Endothelial cell of hepatic sinusoid (primary cell): ENCODE measurements at regions not wholly inside any gene's neighbourhood (a gene's known extent, or its start where the extent isn't known, plus 50 kb on each side); places are given as distances from the start of the nearest gene placed in this dataset.

Source experiments
- in situ Hi-C: cut with HindIII; loops from 2 replicates; pipeline ENCODE4 v1.10.0; 2017; ENCODE audit warnings: low sequenced_read_pairs

DNA sequence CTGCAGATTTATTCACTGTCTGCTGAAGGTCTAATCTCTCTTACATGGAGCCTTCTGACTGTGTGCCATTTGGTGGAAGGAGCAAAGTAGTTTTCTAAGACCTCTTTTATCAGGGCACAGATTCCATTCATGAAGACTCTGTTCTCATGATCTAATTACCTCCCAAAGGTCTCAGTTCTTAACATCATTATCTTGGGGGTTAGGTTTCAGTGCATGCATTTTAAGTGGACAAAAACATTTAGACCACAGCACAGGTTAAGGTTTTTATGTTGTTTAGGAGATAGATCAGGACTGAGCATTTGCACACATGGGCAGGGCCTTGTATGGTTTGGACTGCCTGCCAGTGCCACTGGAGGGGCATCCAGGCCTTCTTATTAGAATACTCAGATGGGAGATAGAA, 746.1 kb downstream of the C12orf50 start:
- in situ Hi-C loops = no loop called here

DNA sequence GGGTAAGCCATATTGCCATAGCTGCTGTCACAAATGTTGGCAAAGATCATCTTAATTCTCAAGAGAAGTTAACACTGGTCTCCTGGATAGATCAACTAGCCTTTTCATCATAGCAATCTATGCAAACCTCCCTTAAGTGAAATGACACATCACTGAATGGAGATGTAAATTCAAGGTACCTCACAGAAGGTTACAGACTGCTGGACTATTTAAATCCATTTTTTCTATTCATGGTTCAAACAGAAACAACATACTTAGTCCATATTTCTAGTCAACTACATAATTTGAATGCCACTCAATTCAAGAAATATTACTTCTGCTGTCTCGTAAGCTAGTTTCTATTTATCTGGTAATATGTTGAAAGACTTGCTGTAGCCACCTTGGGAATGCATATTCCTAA, 748.3 kb downstream of the C12orf50 start:
- in situ Hi-C loops = no loop called here

DNA sequence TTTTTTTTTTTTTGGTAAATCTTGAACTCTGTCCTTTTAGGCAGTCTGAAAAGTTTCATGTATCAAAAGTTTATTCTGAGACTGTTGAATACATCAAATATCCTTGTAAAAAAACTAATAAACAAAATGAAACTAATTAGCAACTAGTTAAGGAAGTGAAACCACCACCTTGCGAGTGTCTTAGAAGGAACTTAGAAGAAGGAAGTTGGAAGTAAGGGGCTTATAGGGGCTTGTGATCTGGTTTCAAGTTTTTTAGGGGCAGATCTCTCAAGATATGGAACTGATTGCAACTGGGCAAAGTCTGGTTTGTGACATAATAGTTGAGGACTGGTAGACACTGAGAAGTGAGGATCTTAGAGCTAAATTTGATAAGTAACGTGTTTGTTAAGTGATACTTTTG, 748.8 kb downstream of the C12orf50 start:
- in situ Hi-C loops = no loop called here

DNA sequence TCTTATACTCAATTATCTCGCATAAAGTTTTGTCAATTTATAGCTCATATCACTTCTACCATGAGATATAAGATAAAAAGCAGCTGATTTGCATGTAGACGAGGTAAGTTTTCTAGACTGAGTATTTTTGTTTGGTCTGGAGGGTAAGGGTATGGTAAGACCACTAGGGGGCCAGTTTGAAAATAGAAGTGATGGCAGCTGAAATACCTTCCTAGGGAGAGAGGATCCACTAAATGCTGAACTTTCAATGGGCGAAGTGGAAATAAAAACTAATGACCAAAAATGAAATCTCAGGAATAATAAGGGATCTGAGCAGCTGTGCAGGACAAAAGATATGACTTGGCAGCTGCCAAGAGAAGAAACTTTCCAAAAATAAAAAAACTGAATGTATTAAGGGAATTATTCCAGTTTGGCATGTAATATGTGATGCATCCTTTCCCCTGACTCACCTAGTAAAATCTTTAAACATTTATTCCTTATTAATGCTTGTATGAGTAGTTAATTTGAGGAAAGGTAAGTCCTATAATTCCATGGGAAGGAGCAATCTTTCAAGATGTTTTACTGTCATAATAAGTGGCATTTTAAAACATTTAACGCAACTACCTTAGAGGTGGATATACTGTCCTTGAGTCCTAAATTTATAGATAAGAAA, 754.5 kb downstream of the C12orf50 start:
- in situ Hi-C loops = no loop called here

DNA sequence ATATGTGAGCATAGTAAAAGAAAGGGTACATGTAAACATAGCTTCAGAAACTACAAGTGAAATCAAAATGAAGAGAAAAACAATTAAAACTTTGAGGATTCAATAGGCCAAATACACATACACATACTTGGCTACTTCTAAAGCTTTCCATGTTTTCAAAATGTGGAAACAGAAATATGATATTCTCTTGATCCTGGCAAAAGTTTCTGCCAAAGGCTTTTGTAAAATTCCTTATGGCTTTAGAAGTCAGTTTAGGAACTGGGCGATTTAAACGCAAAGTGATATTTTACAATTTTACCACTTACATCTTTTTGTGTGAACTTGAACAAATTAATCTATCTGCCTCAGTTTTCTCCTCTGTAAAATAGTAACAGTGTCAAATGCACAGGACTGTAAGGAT, 756.4 kb downstream of the C12orf50 start:
- in situ Hi-C loops = no loop called here

DNA sequence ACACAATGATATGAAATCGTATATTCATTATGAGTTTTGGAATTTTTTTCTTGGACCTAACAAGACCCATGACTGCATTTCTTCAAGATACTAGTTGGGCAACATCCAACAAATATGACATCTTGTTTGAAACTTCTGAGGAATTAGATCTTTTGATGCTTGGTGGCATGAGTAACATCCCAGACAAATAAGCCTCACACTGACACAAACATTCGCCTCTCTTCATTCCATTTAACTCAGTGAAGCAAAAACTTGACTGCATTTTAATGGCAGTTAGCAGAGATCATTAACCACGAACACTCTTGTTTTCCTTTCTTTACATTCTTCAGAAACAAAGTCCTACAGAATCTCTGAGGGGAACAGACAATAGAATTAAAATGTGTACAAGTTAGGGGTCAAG, 758.3 kb downstream of the C12orf50 start:
- in situ Hi-C loops = no loop called here

DNA sequence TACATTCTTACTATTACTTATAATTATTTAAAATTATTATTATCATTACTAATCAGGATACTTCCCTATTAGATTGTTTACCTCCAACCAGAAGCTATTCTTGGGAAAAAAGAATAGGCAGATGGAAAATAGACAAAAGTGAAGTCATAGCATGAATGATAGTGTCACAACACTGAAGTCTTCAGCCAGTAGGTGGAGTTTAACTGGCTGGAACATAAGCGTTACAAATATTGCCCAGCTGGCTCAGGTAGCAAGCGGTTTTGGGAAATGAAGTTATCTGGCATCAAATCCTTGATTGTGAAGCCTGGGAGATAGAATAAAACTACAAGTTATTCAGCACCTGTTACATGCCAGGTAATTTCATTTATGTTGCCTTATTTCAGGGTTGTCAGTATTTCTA, 762.9 kb downstream of the C12orf50 start:
- in situ Hi-C loops = no loop called here

DNA sequence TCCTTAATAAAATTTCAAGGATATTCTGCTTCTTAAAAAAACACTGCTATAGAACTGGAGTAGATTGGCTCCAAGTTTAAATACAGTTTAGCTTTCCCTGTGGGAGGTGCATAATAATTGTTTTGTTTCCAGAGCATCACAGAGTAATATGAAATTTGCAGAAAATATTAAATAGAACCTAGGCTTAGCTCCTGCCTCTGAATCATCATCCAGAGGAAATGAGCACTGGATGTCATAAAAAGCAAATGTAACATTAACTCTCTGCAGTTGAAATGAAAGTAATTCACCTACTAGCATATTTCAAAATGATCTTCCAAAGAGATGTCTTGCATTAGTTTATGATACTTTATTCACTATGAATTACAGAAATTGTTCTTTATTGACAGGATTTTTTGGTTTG, 769.8 kb downstream of the C12orf50 start:
- in situ Hi-C loops = no loop called here

DNA sequence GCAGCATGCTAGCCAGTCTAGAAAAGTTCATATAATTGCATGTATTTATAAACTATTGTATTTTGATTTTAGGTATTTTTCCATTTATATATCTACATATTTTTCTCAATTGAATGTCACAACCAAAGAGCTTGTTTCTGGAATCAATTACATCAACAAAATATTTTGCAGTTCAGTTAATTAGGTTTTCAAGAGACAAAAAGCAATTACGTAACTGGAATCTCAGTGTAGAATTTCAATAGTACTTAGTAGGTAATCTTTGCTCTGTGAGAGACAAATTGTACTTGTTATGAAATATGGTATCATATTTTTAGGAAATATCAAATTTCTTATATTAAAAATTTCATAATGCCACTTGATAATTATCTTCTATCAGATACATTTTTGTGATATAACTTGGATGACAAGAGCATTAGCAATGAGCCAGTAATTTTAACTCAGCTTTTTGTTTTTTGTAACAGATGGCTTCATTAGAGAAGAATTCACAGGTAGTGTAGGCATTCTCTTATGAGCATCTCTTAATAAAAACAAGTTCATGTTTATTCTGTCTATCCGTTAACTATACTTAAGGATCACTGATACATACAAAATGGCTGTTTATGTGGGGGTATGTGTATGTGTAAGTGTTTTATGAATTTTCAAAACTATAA, 774.7 kb downstream of the C12orf50 start:
- in situ Hi-C loops = no loop called here

DNA sequence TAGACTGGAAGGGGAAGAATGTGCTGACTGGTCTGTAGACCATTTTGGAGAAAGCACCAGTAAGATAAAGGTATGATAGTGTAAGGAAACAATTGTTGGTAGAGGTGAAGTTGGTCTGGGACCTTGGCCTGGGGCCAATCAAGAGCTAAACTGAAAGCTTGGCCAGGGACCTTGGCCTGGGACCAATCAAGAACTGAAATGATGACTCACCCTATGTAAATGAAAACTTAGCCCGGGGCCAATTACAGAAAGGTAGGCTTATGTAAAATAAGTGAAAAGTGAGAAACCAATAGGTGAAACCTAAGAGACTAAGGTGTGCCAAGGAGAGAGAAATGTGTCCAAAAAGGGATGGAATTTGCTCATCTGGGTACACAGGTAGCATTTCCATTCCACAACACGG, 776.0 kb downstream of the C12orf50 start:
- in situ Hi-C loops = no loop called here

DNA sequence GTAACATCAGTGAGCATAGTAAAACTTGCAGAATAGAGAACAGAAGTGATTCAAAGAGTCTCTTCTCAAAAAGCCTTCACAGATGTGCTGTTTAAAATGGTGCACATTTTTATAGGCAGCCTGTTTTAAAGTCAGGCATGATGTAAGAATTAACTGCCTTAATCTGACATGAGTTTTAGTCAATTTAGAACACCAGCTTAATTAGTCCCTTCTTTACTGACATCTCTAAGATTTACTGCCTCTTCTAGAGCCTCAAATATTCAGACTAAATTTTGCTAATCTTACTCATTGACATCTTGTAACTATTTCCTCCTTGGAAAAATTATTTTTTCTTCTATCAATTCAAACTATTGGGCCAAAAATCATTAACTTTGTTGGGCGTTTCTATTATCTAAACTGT, 782.5 kb downstream of the C12orf50 start:
- in situ Hi-C loops = no loop called here

DNA sequence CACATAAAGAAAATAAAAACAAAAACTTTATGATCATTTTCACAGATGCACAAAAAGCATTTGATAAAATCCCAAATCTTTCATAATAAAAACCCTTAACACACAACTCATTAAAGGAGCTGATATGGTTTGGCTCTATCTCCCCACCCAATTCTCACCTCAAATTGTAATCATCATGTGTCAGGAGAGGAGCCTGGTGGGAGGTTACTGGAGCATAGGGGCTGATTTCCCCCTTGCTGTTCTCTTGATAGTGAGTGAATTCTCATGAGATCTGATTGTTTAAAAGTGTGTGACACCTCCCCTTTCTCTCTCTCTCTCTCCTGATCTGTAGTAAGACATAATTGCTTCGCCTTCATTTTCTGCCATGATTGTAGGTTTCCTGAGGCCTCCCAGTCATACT, 790.7 kb downstream of the C12orf50 start:
- in situ Hi-C loops = no loop called here

DNA sequence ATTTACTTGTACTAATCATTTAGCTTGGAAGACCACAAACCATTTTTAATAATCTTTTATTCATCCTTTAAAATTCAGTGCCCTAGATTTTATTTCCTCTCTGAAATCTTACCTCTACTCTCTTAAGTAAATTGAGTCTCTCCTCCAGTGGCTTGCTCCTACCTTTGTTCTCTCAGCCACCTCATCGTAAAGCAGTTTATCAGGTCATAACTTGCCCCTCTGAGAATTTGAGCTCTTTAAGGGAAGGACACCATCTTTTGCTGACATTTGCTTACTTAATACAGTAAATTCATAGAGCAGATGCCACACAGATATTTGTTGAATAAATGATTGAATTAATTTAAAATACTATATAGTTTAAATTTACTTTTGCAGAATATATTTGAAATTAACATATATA, 794.3 kb downstream of the C12orf50 start:
- in situ Hi-C loops = no loop called here

DNA sequence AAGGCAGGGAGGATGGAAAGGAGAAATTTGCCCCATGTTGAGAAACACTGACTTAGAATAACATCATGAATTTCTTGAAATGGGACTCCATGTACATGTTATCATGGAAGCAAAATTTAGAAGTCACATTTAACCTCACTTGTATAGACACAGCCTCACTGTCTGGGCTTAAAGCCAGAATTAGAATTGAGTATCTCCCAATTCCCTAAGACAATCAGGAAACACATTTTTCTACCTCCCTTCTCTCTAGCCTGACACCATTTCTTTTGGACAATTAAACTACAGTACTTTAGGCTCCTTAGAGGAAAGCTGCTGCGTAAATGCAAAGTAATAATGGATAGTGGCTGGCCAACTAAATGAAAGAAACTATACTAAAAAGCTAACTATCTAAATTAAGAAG, 795.5 kb downstream of the C12orf50 start:
- in situ Hi-C loops = no loop called here

DNA sequence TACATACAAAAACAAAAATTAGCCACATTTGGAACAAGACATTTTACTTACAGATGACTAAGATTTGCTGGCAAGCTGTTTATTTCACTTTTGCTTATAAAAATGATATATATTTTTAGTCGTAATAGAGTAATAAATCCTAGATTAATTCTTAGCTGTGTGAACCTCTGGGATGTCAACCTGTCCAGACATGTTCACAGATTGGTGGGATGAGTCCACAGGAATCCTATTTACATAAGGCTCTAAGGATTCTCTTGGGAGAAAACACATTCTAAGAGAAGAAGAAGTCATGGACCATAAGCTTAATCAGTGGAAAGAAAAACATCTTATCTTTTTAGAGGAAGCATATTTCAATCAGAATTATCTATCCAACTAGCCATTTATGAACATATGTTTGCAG, 797.4 kb downstream of the C12orf50 start:
- in situ Hi-C loops = no loop called here

DNA sequence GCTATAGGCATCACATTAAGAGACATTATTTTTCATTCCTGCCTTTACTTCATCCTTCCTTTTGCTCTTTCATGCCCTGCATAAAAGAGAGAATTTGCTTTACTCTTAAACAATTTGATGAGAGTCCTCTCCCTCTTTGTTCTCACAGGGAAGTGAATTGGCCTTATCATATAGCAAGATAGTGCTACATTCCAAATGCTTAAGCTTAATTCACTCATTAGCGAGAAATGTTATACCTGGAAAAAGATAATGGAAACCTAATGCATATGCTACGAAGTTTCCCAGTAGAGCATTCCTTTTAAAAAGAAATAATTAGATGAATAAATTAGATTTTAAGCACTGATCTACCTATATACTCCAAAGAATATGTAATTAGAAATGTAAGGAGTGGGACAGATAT, 798.8 kb downstream of the C12orf50 start:
- in situ Hi-C loops = no loop called here

DNA sequence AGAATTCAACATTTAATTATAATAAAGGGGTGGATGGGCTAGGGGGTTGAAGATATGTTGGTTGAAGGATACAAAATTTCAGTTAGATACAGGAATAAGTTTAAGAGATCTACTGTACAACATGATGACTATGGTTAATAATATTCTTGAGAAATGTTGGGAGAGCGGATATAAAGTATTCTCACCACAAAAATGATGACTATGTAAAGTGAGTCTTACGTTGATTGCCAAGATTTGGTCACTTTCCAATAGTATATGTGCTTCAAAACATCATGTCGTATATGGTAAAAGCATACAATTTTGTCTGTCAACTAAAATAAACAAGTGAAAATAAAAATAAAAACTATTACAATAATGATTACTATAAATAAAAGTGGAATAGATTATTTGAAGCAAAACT, 802.0 kb downstream of the C12orf50 start:
- in situ Hi-C loops = no loop called here

DNA sequence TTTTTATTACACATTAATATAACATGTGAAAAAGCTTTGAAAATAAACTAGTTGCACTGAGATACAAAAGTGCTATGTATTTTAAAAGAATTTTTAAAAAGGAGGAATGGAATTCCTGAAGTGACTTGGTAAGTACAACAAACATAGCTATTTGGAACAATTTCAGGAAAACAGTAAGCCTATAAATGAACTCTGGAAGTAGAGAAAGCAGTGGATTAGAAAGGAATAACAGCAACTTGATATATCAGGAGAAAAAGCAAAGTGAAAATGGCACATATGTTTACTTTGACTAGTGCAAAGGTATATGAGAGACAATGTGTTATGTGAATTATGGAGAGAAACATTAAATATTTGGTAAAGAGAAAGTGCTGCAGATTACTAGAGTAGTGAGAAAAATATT, 811.7 kb downstream of the C12orf50 start:
- in situ Hi-C loops = no loop called here

DNA sequence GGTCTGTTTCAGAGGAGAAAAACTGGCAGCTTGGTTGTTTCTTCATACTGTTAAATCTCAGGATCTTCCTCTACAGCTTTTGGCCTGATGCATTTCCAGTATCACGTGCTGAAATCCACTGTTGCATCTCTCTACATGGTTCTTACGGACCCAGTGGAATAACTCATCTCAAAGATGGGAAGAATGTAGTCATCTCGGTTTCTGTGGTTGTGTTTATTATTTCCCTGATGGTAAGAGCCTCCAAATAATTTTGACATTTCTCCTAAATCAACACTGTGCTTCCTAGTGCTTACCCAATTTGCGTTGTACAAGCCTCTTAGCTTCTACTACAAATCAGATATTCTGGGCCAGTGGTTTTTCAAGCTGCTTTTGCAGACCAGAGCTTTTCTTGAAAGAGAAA, 812.8 kb downstream of the C12orf50 start:
- in situ Hi-C loops = no loop called here

DNA sequence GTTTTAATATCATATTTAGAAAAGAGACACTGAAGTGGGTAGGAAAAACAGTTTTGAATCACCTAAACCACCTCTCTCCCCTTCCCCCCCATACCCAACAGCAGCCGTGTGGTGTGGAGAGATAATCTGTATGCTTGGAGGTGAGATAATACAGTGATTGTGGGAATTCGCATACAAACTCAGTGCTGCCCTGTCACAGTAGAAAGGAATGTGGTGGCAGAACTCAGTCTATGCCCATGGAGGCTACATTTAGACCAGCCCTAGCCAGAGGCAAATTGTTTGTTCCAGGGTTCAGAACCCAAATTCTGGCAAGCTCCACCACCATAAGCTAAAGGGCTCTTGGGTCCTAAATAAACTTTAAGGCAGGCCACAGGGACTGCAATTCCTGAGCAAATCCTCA, 827.0 kb downstream of the C12orf50 start:
- in situ Hi-C loops = no loop called here

DNA sequence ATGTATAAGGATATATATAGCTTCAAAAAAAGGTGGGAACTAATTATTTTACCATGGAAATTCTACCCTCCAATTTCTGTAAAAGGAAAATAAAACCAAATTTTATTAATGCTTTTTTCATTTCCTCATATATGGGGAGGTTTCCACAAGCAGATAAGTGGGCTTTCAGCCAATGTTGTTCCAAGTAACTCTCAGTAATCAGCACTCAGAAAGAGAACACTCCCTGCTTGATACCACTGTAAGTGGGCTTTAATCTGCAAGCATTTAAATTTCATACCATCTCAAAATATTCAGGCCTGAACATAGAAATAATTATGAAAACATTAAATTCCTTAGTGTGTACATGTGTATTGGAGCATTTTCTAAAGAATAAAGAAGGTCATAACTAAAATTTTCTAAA, 827.6 kb downstream of the C12orf50 start:
- in situ Hi-C loops = no loop called here

DNA sequence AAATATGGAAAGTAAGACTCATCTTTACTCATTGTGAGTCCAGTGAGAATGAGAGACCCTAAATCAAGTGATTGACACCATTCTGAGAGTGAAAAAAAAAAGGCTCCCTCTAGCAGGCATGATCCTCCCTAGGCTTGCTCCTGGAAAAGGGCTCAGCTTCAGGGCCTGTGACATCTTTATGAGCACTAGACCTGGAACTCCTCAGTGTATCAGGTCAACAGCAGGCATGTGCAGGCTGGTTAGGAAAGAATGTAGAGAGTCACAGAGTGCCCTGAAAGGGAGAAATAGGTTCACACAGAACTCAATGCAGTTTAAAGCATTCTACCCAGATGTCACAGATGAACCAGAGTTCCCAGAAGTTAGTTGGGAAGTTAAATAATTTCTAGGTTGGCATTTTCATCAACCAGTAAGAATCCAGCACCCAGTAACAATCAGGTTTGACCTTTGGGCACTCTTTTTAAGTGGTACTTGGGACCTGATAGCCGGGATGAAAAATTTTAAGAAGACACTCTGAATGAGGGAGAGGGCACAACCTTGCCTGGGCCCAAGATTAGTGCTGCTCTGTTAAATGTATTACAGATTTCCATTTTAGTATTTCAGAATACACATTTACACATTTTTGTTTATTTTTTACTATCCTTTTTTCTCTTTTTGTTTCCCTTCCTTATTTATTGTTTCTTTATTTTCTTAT, 828.8 kb downstream of the C12orf50 start:
- in situ Hi-C loops = no loop called here
